ENCODE measurements at regions not wholly inside any gene's neighbourhood (a gene's known extent, or its start where the extent isn't known, plus 50 kb on each side); places are given as distances from the start of the nearest gene placed in this dataset.
A peak's percentile ranks its signal among the peaks of the same experiment; 100 is the strongest.

DNA sequence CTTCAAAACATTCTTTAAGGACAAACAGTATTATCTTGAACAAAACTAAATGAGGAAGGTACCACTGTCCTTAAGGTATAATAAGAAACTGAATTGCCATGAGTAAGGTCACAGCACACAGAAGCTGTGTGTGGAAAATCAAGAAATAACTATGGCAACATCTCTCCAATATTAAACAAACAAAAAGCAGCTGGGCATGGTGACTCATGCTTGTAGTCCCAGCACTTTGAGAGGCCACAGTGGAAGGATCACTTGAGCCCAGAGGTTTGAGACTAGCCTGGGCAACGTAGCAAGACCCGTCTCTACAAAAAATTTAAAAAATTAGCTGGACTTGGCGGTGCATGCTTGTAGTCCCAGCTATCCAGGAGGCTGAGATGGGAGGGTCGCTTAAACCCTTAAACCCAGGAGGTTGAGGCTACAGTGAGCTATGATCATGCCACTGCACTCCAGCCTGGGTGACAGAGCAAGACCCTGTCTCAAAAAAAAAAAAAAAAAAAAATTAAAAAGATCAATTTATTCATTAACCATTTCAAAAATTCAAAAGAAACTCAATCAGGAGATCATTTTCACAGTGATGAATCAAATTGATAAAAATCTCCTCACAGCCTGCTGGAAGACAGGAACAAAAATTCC is 195.4 kb downstream of the SKIDA1 start:
- Histone ChIP-seq H3K36me3 (ENCODE audit: control insufficient read depth in 2 of 3, insufficient read depth in 3 of 3, low read length in 3 of 3) (no peaks in the 10 kb centered on the region), H3K27me3 (ENCODE audit: control insufficient read depth in 2 of 2, insufficient read depth in 2 of 2, low read length in 2 of 2) (no peaks in the 10 kb centered on the region), H3K9me3 (ENCODE audit: control insufficient read depth in 2 of 3, low read length in 3 of 3) (no peaks in the 10 kb centered on the region), H3K4me3 (ENCODE audit: low read length) (no peak overlapping the region), H3K27ac (ENCODE audit: low read depth, low read length) (no peak overlapping the region), H3K4me1 (ENCODE audit: control insufficient read depth in 2 of 2, insufficient read depth in 2 of 2, low read length in 2 of 2) (no peaks in the 10 kb centered on the region)
- Mint-ChIP-seq H3K4me3 (no peak overlapping the region), H3K9me3 (peaks cover 0 to 3% (median 0%) of the 10 kb centered on the region in 11 donors), H3K27ac (no peak overlapping the region), H3K4me1 (peaks cover 0 to 3% (median 0%) of the 10 kb centered on the region in 7 donors), H3K36me3 (no peaks in the 10 kb centered on the region), H3K27me3 (peaks cover 0 to 11% (median 0%) of the 10 kb centered on the region in 5 donors)
- ChIA-PET CTCF (no interaction called here), POLR2A (no interaction called here)
- no peak for DNase-seq
- intact Hi-C loops (cut with micrococcal nuclease), result no loop called here
- no peak for ATAC-seq

DNA sequence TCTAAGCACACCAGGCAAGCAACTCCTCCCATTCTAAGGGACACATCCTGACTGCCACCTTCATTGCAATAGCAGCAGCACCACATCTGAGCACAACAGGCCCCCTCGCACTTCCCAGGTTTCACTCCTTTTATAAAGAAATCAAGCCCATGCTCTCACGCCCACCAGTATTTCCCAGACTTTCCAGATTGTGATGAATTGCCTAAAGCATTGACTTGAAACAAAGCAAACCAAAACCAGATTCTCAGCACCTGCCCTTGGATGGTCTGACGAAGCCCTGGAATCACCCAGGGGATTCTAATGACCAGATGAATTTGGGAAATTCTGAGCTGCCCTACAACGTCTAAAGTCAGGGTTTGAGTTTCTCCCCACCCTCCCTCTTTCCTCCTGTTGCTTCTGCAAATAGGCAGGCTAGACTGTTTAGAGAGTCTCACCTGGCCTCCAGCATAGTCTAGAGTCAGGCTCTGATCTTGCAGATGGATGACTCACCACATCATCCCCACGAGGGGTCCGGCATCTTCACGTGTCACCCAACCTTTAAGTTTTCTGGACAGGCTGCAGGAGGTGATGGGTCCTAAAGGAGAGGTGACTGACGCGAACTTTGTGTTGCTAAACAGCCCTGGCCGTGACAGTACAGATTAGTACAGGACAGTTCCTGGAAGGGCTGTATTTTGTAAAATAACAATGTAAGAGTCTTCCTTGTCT is 198.0 kb downstream of the SKIDA1 start:
- Histone ChIP-seq H3K27ac (ENCODE audit: low read depth, low read length) (no peak overlapping the region), H3K4me3 (ENCODE audit: low read length) (no peak overlapping the region), H3K4me1 (ENCODE audit: control insufficient read depth in 2 of 2, insufficient read depth in 2 of 2, low read length in 2 of 2) (no peaks in the 10 kb centered on the region), H3K9me3 (ENCODE audit: control insufficient read depth in 2 of 3, low read length in 3 of 3) (no peaks in the 10 kb centered on the region), H3K27me3 (ENCODE audit: control insufficient read depth in 2 of 2, insufficient read depth in 2 of 2, low read length in 2 of 2) (no peaks in the 10 kb centered on the region), H3K36me3 (ENCODE audit: control insufficient read depth in 2 of 3, insufficient read depth in 3 of 3, low read length in 3 of 3) (no peaks in the 10 kb centered on the region)
- H3K27ac Mint-ChIP-seq, result no peak overlapping the region
- no peaks in the 10 kb centered on the region for H3K36me3 Mint-ChIP-seq
- H3K27me3 Mint-ChIP-seq, result peaks cover 0 to 10% (median 0%) of the 10 kb centered on the region in 5 donors
- peaks cover 0 to 3% (median 0%) of the 10 kb centered on the region in 7 donors for H3K4me1 Mint-ChIP-seq
- ChIA-PET CTCF (no interaction called here), POLR2A (no interaction called here)
- peaks cover 0 to 2% (median 0%) of the 10 kb centered on the region in 11 donors for H3K9me3 Mint-ChIP-seq
- H3K4me3 Mint-ChIP-seq, result no peak overlapping the region
- intact Hi-C loops (cut with micrococcal nuclease), result no loop called here
- DNase-seq (peak in 1 of 9 donors; percentile 4), ATAC-seq (no peak)

- no peak overlapping the region for H3K4me3 Mint-ChIP-seq
- Histone ChIP-seq H3K36me3 (ENCODE audit: control insufficient read depth in 2 of 3, insufficient read depth in 3 of 3, low read length in 3 of 3) (no peaks in the 10 kb centered on the region), H3K9me3 (ENCODE audit: control insufficient read depth in 2 of 3, low read length in 3 of 3) (no peaks in the 10 kb centered on the region), H3K4me1 (ENCODE audit: control insufficient read depth in 2 of 2, insufficient read depth in 2 of 2, low read length in 2 of 2) (no peaks in the 10 kb centered on the region), H3K27me3 (ENCODE audit: control insufficient read depth in 2 of 2, insufficient read depth in 2 of 2, low read length in 2 of 2) (no peaks in the 10 kb centered on the region), H3K4me3 (ENCODE audit: low read length) (no peak overlapping the region), H3K27ac (ENCODE audit: low read depth, low read length) (no peak overlapping the region)
- H3K9me3 Mint-ChIP-seq, result peaks cover 0 to 3% (median 0%) of the 10 kb centered on the region in 11 donors
- no peak for DNase-seq
- peaks cover 0 to 3% (median 0%) of the 10 kb centered on the region in 7 donors for H3K4me1 Mint-ChIP-seq
- no peaks in the 10 kb centered on the region for H3K36me3 Mint-ChIP-seq
- ATAC-seq, result no peak
- no peak overlapping the region for H3K27ac Mint-ChIP-seq
- intact Hi-C loops (cut with micrococcal nuclease), result no loop called here
- CTCF ChIA-PET, result no interaction called here
- peaks cover 0 to 9% (median 0%) of the 10 kb centered on the region in 5 donors for H3K27me3 Mint-ChIP-seq
- POLR2A ChIA-PET, result no interaction called here
Measured at GRCh38 chr10:21326594-21327288, 198.7 kb downstream of the SKIDA1 start.

DNA sequence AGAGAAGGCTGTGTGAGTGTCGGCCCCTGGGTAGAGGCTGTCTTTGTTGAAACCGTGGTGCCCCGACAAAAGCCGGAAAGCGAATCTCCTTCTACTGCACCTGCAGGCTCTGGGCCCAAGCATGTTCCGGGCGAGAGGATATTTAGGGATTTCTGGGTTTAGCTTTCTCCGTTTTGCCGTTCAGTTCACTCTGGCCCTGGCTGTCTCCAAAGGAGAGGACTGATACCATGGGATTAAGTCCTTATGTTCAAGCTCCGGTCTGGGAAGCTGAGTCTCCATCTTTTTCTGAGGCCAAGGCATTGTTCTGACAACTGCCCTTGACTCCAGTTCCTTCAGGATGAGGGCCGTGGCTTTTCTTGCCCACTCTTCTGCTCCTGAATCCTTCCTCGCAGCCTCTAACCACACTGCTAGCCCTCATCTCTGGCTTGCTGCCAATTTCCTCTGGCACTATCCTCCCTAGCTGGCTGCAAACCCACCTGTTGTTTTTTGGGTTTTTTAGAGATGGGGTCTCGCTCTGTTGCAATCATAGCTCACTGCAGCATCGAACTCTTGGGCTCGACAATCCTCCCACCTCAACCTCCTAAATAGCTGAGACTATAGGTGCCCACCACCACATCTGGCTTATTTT is 206.8 kb downstream of the SKIDA1 start:
- Mint-ChIP-seq H3K27ac (no peak overlapping the region), H3K27me3 (peaks cover 0 to 6% (median 0%) of the 10 kb centered on the region in 5 donors), H3K4me1 (peaks cover 0 to 2% (median 0%) of the 10 kb centered on the region in 7 donors), H3K36me3 (no peaks in the 10 kb centered on the region), H3K9me3 (peaks cover 0 to 5% (median 0%) of the 10 kb centered on the region in 11 donors), H3K4me3 (no peak overlapping the region)
- no peak for ATAC-seq
- ChIA-PET CTCF (no interaction called here), POLR2A (no interaction called here)
- Histone ChIP-seq H3K4me3 (ENCODE audit: low read length) (no peak overlapping the region), H3K36me3 (ENCODE audit: control insufficient read depth in 2 of 3, insufficient read depth in 3 of 3, low read length in 3 of 3) (no peaks in the 10 kb centered on the region), H3K27ac (ENCODE audit: low read depth, low read length) (no peak overlapping the region), H3K27me3 (ENCODE audit: control insufficient read depth in 2 of 2, insufficient read depth in 2 of 2, low read length in 2 of 2) (no peaks in the 10 kb centered on the region), H3K9me3 (ENCODE audit: control insufficient read depth in 2 of 3, low read length in 3 of 3) (no peaks in the 10 kb centered on the region), H3K4me1 (ENCODE audit: control insufficient read depth in 2 of 2, insufficient read depth in 2 of 2, low read length in 2 of 2) (no peaks in the 10 kb centered on the region)
- no peak for DNase-seq
- intact Hi-C loops (cut with micrococcal nuclease), result no loop called here

DNA sequence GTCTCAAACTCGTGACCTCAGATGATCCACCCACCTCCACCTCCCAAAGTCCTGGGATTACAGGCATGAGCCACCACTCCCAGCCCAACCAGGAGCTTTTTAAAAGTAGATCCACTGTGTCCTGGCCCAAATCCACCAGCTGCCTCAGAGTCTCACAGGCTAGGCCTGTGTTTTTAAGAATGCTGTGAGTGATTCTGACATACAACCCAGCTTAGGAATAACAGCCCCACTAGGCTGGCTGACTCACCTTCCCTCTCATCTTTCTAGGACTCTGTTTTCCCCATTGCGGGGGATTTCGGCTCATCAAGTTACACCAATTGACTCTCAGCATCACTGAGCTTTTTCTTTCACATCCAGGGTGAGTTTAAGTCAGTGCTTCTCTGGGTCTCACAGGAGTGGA is 207.6 kb downstream of the SKIDA1 start:
- CTCF ChIA-PET, result no interaction called here
- H3K36me3 Mint-ChIP-seq, result no peaks in the 10 kb centered on the region
- Histone ChIP-seq H3K27ac (ENCODE audit: low read depth, low read length) (no peak overlapping the region), H3K27me3 (ENCODE audit: control insufficient read depth in 2 of 2, insufficient read depth in 2 of 2, low read length in 2 of 2) (no peaks in the 10 kb centered on the region), H3K4me3 (ENCODE audit: low read length) (no peak overlapping the region), H3K4me1 (ENCODE audit: control insufficient read depth in 2 of 2, insufficient read depth in 2 of 2, low read length in 2 of 2) (no peaks in the 10 kb centered on the region), H3K36me3 (ENCODE audit: control insufficient read depth in 2 of 3, insufficient read depth in 3 of 3, low read length in 3 of 3) (no peaks in the 10 kb centered on the region), H3K9me3 (ENCODE audit: control insufficient read depth in 2 of 3, low read length in 3 of 3) (no peaks in the 10 kb centered on the region)
- H3K9me3 Mint-ChIP-seq, result peaks cover 0 to 5% (median 0%) of the 10 kb centered on the region in 11 donors
- H3K4me1 Mint-ChIP-seq, result peaks cover 0 to 2% (median 0%) of the 10 kb centered on the region in 7 donors
- DNase-seq (no peak), ATAC-seq (no peak)
- H3K27me3 Mint-ChIP-seq, result peaks cover 0 to 6% (median 0%) of the 10 kb centered on the region in 5 donors
- intact Hi-C loops (cut with micrococcal nuclease), result no loop called here
- H3K27ac Mint-ChIP-seq, result no peak overlapping the region
- POLR2A ChIA-PET, result interaction anchor here (0.5 kb wide), 1 partner anchor 29 kb away, joined by 3 read pairs; no protein-coding TSS in a partner anchor
- no peak overlapping the region for H3K4me3 Mint-ChIP-seq

DNA sequence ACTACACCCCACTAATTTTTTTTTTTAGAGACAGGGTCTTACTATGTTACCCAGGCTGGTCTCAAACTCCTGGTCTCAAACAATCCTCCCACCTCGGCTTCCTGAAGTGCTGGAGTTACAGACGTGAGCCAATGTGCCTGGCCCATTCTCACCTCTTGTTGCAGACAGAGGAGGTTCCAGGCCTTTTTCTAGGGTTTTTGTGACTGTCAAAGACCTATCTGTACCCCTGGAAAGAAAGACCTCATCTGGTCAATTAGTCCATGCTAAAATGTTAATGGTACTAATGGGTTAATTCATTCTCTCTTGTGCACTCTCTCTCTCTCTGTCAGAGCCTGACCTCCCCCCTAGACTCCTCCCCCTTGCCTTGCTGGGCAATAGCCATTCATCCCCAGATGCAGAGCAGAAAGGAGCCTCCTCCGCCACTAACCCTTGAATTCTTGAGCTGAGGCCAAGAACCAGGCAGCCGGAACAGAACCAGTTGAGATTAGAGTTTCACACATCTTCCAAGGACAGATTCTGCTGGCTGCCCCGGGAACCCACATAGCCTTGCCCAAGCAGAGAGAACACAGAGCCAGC is 209.7 kb downstream of the SKIDA1 start:
- Mint-ChIP-seq H3K4me3 (no peak overlapping the region), H3K9me3 (peaks cover 0 to 4% (median 0%) of the 10 kb centered on the region in 11 donors), H3K4me1 (peaks cover 0 to 2% (median 0%) of the 10 kb centered on the region in 7 donors), H3K36me3 (no peaks in the 10 kb centered on the region), H3K27ac (no peak overlapping the region), H3K27me3 (peaks cover 0 to 10% (median 0%) of the 10 kb centered on the region in 5 donors)
- no peaks in the 10 kb centered on the region for H3K9me3 ChIP-seq (ENCODE audit: control insufficient read depth in 2 of 3, low read length in 3 of 3)
- intact Hi-C loops (cut with micrococcal nuclease), result no loop called here
- ATAC-seq (no peak), DNase-seq (no peak)
- H3K4me3 ChIP-seq (ENCODE audit: low read length), result no peak overlapping the region
- no peaks in the 10 kb centered on the region for H3K36me3 ChIP-seq (ENCODE audit: control insufficient read depth in 2 of 3, insufficient read depth in 3 of 3, low read length in 3 of 3)
- POLR2A ChIA-PET, result no interaction called here
- CTCF ChIA-PET, result no interaction called here
- H3K4me1 ChIP-seq (ENCODE audit: control insufficient read depth in 2 of 2, insufficient read depth in 2 of 2, low read length in 2 of 2), result no peaks in the 10 kb centered on the region
- H3K27me3 ChIP-seq (ENCODE audit: control insufficient read depth in 2 of 2, insufficient read depth in 2 of 2, low read length in 2 of 2), result no peaks in the 10 kb centered on the region
- no peak overlapping the region for H3K27ac ChIP-seq (ENCODE audit: low read depth, low read length)
